HG02970 (cell line): ENCODE measurements at regions not wholly inside any gene's neighbourhood (a gene's known extent, or its start where the extent isn't known, plus 50 kb on each side); places are given as distances from the start of the nearest gene placed in this dataset.

Experiments used
- ATAC-seq: cut with Tn5 transposase; IDR thresholded peaks from one replicate; pipeline ENCODE4 v1.9.1; 2021; ENCODE audit warnings: mild to moderate bottlenecking, moderate library complexity, moderate number of reproducible peaks; ENCODE audit not compliant: unreplicated experiment, low FRiP score

DNA sequence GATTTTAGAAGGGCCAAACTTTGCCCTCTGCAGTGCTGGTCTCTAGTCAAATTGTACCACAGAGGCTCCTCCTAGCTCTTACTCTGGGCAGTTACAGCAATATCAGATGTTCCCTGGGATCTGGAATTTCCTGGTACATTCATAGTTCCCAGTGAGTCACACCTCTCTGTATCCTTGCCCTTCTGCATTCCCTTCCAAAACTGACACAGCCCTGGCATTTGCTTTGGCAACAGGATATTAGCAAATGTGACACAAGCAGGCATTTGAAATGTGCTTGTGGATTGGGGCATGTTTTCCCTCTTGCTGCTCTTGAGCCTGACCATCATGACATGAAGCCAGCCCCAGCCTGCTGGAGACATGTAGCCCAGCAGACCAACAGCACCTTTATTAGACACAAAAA is 284.7 kb upstream of the AKR1E2 start:
- ATAC-seq = no peak

DNA sequence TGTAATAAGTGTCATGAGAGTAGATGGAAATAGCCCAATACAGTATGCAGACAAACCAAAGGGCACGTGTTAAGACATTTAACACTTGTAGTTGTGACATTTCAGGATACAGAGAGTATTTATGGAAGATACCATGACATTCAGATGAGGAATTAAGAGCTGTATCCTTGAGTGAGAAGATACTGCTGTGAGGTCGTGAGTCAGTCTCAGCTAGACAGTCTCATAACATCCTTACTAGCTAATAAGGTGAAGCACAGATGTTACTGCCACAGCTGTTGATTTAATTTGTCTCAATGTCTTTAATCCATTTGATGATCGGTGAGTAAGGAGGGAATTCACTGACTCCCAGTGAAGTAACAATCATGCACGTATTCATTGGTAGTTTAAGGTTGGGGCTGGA is 288.0 kb upstream of the AKR1E2 start:
- ATAC-seq = no peak

DNA sequence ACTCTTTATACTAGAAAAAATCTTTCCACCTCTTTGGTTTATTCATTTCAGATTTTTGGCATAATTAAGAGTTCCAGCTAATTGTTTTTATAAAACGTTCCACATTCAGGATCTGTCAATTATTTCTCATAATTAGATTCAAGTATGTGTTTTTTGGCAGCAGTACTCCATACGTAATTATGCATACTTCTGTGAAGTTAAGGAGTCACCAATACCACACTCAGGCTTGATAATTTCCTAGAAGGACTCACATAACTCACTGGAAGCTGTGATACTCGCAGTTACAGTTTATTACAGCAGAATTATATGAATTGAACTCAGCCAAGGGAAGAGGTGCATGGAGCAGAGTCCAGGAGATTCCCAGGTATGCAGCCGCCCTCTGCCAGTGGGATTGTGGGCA is 290.5 kb upstream of the AKR1E2 start:
- no peak for ATAC-seq

DNA sequence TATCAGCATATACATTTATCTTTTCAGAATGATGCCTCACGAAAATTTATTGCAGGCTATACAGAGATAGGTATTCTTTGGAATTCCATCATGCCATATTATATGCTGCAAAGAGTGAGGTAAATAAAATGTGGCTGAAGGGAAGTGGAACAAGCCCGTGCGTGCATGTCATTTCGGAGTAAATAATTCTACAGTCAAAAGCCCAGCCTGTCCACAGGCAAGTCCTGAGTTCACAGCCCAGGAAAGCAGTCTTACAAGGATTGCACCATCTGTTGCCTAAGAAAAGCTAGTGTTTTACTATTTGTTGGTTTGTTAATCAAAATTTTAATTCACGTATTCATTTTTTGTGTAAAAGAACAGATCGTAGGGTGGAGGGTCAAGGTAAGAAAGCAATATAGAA is 292.4 kb upstream of the AKR1E2 start:
- no peak for ATAC-seq

DNA sequence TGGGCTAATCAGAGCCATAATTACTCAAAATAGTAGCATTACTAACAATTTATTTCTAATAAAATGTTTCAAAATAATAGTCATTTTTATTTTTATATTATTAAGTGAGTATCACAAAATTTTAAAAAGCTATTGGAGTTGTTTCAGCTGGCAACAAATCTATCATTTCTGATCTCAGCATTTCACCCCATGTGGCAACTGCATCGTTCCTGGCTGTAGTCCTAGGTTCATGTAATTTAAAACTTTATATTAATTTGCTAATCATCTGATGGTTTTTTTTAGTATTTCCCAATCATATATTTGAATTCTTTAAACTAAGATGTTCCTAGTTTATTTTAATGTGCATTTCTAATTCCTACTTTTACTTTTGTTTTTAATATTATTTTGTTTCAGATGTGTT is 293.0 kb upstream of the AKR1E2 start:
- no peak for ATAC-seq

DNA sequence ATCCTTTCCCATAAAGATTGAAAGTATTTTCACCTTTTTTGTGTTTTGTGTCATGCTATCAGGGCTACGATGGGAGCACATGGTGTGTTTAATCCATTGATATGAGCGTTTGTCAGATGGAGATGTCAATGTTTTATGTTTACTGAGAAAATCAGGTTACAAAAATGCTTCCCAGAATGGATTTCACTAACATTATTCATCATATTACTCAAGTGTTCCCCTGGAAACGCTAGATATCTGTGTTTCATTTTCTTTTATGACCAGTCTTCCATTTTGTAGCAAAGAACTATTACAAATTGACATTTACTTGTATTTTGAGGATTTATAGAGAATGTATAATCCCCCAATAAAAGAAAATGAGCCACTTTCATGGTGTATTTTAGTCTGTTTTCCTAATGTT is 293.5 kb upstream of the AKR1E2 start:
- no peak for ATAC-seq

DNA sequence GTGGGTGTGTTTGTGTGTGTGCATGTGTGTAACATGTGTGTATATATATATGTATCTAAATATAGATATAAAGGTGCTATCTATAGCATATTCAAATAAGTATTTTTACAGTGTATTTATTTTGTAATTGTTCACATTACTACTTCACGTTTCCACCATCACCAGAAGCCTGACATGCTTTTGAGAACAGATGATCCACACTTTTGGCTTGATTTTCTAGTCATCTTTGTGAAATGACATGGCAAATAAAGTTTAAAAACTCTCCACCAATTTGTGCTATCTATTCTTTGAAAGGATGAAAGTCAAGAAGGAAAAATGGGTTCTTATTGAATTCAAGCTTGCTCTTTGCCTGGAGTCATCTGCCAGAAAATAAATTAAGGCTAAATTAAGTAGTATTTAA is 294.0 kb upstream of the AKR1E2 start:
- ATAC-seq = no peak

DNA sequence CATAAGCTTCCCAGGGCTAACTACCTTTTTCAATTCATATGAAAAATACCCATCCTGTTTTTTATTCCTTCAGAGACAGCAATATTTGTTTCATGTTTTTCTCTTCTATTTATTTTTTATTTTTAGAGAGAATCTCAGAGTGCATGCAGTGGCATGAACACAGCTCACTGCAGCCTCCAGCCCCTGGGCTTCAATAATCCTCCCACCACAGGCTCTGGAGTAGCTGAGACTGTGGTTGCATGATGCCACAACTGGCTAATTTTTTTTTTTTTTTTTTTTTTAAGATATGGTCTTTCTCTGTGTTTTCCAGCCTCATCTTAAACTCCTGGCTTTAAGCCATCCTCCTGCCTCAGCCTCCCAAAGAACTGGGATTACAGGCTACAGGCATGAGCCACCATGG is 296.7 kb upstream of the AKR1E2 start:
- no peak for ATAC-seq

DNA sequence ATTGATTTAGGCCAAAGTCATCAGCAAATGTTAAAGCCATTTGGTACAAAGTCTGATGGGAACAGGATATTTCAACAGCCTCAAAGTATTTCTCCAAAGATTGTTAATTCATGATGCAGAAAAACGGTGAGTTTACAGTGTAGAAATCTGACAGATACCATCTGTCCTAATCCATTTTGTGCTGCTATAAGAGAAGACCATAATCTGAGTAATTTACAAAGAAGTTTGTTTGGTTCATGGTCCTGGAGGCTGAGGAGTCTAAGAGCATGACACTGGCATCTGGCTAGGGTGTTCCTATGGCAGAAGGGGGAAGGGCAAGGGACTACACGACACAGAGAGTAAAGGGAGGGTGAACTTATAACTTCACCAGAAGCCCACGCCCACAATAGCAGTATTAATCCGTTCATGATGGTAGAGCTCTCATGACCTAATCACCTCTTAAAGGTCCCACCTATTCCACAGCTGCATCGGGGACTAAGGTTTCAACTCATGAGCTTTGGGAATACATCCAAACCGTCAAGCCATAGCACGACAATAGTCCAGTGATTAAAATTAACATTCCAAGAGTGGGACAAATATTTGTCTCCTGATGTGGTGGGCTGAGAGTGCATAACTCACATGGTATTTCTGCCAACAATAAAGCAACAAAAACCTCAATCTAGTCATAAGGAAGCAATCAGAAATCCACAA is 298.6 kb upstream of the AKR1E2 start:
- no peak for ATAC-seq

DNA sequence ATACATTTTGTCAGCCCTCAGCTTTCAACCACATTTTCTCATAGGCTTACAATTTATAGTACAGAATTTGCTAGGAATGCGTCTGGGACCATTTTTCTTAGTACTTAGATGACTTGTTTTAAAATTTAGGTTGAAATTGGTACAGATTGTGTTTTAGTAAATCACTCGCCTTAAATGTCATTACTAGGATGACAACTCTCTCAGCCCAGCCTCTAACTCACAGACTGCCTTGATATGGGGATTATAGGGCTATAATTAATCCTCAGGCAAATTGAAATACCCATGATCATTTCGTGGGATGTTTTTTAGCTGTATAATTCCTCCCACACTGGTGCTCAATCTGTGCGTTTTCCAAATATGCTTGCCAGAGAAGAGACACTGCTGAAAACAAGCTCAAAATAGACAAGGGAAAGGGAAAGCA is 299.7 kb upstream of the AKR1E2 start:
- no peak for ATAC-seq

DNA sequence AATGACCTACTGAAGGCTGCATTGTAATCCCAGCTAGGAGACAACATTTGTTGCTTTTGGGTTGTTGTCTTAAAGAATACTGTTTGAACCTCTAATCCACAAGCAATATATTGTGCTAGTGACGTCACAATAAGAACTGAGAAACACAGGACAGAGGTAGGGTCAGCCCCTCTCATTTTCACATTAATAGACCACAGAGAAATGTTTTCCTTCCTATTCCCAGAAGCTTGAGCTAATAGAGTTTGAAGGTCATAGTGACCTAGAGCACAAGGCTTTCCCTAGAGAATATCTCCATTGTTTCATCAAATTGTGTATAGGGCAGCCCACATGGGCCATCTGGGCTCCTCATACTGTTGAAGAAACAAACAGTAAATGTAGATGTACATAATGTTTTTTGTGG is 300.9 kb upstream of the AKR1E2 start:
- no peak for ATAC-seq

DNA sequence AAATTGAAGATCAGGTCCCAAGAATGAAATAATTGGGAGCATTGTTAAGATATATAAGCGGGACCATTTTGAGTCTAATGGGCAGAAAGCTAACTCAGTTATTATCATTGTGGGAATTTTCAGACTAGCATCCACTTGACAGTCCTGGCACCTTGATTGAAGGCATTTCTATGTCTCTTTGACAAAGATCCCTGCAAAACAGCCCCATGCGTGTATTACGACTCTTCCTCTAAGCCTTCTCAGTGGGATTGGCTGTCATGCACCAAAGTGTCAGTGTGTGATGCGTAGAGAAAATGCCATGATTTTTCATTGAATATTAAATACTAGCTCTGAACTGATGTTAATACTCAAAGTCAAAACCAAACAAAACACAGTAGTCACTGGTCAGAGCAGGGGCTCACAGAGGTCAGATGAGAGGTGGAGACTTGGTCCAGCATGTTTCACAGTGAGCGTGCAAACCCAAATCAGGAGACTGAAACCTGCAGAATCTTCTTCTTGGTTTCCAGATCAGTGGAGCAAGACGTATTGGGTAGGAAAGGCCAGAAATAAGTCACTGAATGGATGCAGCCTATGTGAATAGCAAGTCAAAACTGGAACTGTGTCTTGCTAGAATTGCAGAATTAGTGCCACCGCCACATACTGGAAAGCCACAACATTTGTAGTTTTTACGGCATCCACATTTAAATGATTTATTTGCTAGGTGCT is 303.6 kb upstream of the AKR1E2 start:
- ATAC-seq = no peak

DNA sequence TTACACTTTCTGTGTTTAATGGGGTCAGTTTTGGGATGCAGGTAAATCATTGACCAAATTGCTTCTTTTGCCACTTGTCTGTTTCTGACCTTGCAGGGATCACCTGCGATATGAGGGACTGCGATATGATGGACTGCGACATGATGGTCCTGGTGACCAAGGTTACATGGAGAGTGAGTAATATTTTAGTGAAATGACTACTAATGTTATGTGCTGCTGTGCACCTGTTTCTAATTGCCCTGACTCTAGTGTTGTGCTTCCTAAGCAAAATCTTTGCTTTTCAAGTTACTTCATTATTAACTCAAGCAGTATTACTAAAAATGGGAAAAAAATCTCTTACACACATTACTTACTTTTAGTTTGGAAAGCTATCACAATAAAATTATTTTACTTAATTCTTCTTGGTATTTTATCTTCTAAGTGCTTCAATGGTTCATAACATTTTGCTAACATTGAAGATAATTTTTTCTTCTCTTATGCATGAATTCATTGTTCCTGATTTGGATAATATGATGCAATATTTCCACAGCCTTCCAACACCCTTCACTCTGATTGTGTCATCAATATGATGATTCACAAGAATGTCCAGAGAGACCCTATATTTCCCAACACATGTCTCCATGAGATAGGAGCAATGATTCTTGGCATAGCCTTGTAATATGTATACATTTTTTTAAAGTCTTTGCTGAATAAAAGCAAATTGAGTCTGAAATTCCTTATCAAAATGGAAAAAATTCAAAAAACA is 306.2 kb upstream of the AKR1E2 start:
- ATAC-seq = no peak

DNA sequence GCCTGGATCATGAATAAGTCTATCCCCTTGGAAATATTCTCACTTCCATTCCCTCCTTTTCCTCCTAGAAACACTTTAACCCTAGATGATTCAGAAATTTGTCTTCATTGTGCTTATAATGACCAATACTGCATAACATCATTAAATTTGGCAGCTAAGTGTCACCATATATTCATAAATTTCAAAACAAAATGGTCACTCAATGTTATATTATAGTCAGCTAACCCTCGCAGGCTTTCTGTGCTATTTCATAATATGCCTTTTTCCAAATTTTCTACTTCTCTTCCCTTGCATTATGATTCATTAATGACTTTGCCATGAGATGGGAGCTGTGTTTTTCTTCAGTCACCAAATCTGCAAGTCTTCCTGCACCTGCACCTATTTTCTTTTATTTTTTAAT is 308.3 kb upstream of the AKR1E2 start:
- ATAC-seq = no peak

DNA sequence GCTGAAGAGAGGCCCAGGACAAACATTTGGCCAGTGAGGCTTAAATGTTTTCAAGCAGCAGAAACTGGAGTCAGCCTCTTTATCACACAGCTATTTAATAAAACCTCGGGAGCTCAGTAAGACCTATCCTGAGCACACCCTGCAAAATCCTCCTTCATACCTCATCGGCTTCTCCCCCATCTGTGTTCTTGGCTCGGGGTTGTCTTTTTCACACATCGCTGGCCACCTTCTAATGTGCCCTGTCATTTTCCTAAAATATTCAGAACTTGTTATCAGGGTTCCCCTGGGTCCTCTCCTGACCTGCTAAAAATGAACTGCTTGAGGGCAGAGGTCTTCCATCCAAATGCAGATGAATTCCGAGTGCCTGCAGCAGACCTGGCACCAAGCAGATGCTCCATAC is 310.3 kb upstream of the AKR1E2 start:
- ATAC-seq = no peak

DNA sequence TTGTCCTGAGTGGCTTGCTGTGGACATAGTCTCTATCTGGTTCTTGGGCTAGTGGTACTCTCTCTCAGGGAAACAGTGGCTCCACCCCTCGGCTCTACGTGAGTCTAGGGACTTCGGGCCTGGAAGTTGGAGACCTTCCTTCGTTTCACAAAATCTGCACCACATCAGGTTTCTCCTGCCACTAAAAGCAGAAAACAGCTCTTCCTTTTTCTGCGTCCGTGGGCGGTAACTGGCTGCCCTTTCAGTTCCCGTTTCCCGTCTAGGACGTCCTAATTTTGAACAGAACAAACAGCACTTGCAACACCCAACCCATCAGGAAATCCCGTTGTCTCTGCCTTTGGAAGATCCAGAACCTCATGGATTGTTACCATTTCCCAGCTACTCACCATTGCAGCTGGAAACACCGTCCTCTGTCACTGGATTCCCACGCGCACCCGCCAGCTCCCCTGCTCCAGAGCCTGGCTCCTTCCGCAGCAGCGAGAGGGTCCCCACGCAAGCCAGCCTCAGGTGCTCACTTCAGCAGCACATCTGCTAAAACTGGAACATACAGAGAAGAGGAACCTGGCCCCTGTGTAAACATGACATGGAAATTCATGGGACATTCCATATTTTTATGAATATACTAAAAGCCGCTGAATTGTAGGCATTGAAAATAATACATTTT is 311.4 kb upstream of the AKR1E2 start:
- no peak for ATAC-seq

DNA sequence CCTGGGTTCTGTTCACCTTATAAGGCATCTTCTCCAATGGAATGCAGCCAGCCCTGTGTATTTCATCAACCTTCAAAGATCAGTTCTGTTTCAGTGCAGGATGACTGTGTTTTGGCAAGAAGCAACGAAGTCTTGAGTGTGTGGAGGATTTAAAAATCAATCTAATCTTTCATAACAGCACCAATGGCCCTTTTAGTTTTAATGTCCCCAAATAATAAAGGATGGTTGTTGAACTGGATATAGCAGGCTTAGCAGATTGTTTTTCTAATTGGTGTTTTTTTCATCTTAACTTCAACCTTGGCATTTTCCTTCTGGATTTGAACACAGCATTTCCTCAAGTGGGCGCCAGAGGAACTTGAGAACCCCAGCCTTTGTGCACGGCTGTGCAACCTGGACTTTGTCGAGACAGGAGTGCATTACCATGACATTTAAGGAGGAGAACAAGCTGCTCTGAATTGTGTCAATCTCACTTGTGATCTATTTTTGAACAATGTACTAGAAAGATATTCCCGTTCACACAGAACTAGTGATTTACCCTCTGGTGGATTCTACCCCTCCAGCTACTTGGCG is 313.3 kb upstream of the AKR1E2 start:
- ATAC-seq = no peak

DNA sequence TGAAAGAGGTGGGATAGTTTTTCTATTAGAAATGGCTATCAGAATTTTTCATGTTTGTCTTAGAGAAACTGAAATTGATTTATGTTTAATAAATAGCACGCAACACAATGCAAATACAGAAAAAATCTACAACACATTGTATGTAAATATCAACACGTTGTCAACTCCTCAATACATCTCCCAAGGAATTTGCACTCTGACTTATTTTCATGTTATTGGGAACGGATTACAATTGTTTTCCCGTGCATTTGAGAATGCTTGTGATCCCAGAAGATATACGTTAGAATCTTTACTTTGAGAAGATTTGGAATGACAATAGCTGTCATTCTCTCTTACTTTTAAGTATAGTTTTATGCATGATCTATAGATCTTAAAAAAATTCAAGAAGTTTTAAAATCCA is 313.8 kb upstream of the AKR1E2 start:
- no peak for ATAC-seq

DNA sequence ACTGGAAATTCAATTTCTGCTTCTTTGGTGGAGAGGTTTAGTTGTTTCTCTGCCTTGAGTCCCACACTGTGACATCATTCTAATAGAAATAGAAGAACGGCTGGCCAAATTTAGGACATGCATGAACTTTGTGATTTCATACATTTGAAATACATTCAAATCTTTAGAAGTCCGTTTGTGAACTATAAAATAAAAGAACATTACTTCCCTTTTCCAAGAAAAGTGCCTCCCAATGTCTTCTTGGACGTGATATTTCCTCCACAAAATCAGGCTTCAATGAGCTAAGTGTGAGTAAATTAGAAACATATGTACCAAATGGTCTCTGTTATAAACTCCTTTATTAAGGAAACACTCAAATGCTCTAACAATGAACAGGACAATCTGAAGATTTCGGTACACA is 314.5 kb upstream of the AKR1E2 start:
- no peak for ATAC-seq

DNA sequence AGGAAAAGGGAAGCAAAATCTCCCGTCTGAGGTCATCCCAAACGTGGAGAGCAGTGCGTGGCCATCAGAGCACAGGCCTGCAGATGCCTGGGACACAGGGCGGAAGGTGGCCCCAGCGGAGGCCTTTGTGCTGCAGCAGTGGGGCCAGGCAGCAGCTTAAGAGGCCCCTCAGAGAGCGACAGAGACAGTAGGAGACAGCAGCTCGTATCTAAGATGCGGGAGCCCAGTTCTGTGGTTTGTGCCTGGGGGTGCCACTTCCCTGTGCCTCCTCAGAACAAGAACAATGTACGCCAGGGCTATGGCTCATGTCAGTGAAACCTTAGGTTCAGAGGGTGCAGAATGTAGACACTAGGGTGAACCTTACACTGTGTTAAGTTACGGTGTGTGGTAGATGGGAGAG is 316.6 kb upstream of the AKR1E2 start:
- ATAC-seq = no peak

DNA sequence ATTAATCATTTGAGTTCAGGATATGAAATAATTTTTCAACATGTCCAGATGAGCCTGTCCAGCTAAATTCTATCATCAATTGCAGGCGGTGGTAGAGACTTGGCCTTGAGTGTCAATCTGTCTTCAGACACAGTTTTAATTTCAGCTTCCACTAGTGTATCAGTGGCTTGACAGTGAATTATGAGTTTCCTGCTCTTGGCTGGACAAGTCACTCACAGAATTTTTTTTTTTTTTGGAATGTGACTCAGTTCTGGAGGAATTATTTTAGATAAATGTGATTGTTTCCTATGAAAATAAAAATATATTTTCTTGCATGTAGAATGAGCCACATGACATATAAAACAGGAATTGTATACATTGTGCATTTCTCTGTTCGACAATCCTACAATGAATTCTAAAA is 319.9 kb upstream of the AKR1E2 start:
- no peak for ATAC-seq
